ENCODE measurements at regions not wholly inside any gene's neighbourhood (a gene's known extent, or its start where the extent isn't known, plus 50 kb on each side); places are given as distances from the start of the nearest gene placed in this dataset.
"Not testable (repeated sequence)": the region's sequence is repeated elsewhere in the genome, so short reads cannot be mapped to it uniquely, and the experiment has no call there.

- DNase-seq (ENCODE audit: low read depth in 2 of 2) = peak; percentile 26 to 51
Measured at GRCh38 chr18:961644-962355, 57.1 kb downstream of the ADCYAP1 start.

- DNase-seq (ENCODE audit: low read depth in 2 of 2) = no peak
Measured at GRCh38 chr18:963276-963675, 58.6 kb downstream of the ADCYAP1 start.

GRCh38 chr18:965921-966758 lies 61.5 kb downstream of the ADCYAP1 start:
- DNase-seq (ENCODE audit: low read depth in 2 of 2) = no peak

- no peak for DNase-seq (ENCODE audit: low read depth in 2 of 2)
Measured at GRCh38 chr18:966759-967576, 62.3 kb downstream of the ADCYAP1 start.

GRCh38 chr18:968910-969309 lies 64.2 kb downstream of the ADCYAP1 start:
- DNase-seq (ENCODE audit: low read depth in 2 of 2) = not testable (repeated sequence)

GRCh38 chr18:969311-969710 lies 64.6 kb downstream of the ADCYAP1 start:
- DNase-seq (ENCODE audit: low read depth in 2 of 2) = not testable (repeated sequence)

- not testable (repeated sequence) for DNase-seq (ENCODE audit: low read depth in 2 of 2)
Measured at GRCh38 chr18:974606-975005, 69.9 kb downstream of the ADCYAP1 start.

GRCh38 chr18:976393-977128 lies 71.9 kb downstream of the ADCYAP1 start:
- not testable (repeated sequence) for DNase-seq (ENCODE audit: low read depth in 2 of 2)

- not testable (repeated sequence) for DNase-seq (ENCODE audit: low read depth in 2 of 2)
Measured at GRCh38 chr18:977327-977726, 72.7 kb downstream of the ADCYAP1 start.

- DNase-seq (ENCODE audit: low read depth in 2 of 2) = not testable (repeated sequence)
Measured at GRCh38 chr18:977732-978131, 73.1 kb downstream of the ADCYAP1 start.

GRCh38 chr18:980586-980985 lies 75.9 kb downstream of the ADCYAP1 start:
- no peak for DNase-seq (ENCODE audit: low read depth in 2 of 2)

- DNase-seq (ENCODE audit: low read depth in 2 of 2) = no peak
Measured at GRCh38 chr18:984004-984403, 79.3 kb downstream of the ADCYAP1 start.

- no peak for DNase-seq (ENCODE audit: low read depth in 2 of 2)
Measured at GRCh38 chr18:985212-985661, 80.6 kb downstream of the ADCYAP1 start.

- DNase-seq (ENCODE audit: low read depth in 2 of 2) = no peak
Measured at GRCh38 chr18:986051-986450, 81.4 kb downstream of the ADCYAP1 start.

GRCh38 chr18:986552-986951 lies 81.9 kb downstream of the ADCYAP1 start:
- DNase-seq (ENCODE audit: low read depth in 2 of 2) = no peak

- DNase-seq (ENCODE audit: low read depth in 2 of 2) = no peak
Measured at GRCh38 chr18:987325-988186, 82.9 kb downstream of the ADCYAP1 start.

- no peak for DNase-seq (ENCODE audit: low read depth in 2 of 2)
Measured at GRCh38 chr18:989425-989824, 84.8 kb downstream of the ADCYAP1 start.

GRCh38 chr18:990197-990596 lies 85.5 kb downstream of the ADCYAP1 start:
- no peak for DNase-seq (ENCODE audit: low read depth in 2 of 2)

GRCh38 chr18:991441-991840 lies 86.8 kb downstream of the ADCYAP1 start:
- DNase-seq (ENCODE audit: low read depth in 2 of 2) = no peak

- DNase-seq (ENCODE audit: low read depth in 2 of 2) = no peak
Measured at GRCh38 chr18:993560-993959, 88.9 kb downstream of the ADCYAP1 start.
